Stimulated activated CD8-positive, alpha-beta memory T cell treated with anti-CD3 and anti-CD28 coated beads, Interleukin-2, amount 100 ng/mL, for 48 hours (primary cell): ENCODE measurements at regions not wholly inside any gene's neighbourhood (a gene's known extent, or its start where the extent isn't known, plus 50 kb on each side); places are given as distances from the start of the nearest gene placed in this dataset.
"Not testable (repeated sequence)": the region's sequence is repeated elsewhere in the genome, so short reads cannot be mapped to it uniquely, and the experiment has no call there.

Experiments used
- DNase-seq, 2 donors: peaks; one replicate each; pipeline ENCODE4 v3.0.0-alpha.2; 2020; ENCODE audit warnings: low read depth in 2 of 2

DNA sequence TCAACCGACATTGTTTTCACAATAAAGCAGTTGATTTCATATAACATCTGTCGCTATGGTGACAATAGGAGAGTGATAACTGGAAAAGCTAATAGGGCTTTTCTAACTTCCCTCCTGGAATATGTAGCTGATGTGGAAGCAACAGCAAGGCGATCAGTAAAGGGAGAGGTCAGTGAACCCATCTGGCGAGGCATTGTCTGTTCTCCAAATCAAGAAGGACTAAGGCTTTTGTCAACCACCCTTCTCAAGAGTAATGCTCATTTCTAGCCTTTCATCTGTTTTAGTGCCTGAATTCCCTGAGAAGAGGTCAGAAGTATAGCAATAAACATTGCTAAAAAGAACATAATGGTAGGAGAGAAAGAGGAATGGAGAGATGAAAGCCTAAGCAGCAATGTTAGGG lies 201.3 kb downstream of the AKAP7 start:
- no peak for DNase-seq

DNA sequence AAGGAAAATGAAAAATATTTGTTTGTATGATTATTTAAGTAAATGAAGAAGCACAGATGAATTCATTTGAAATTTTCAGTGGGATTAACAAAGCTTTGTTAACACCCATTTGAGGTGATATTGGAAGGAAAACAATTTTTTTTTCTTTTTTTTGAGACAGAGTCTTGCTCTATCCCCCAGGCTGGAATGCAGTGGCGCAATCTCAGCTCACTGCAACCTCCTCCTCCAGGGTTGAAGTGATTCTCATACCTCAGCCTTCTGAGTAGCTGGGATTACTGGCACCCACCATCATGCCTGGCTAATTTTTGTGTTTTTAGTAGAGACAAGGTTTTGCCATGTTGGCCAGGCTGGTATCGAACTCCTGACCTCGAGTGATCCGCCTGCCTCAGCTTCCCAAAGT lies 211.6 kb downstream of the AKAP7 start:
- not testable (repeated sequence) for DNase-seq

DNA sequence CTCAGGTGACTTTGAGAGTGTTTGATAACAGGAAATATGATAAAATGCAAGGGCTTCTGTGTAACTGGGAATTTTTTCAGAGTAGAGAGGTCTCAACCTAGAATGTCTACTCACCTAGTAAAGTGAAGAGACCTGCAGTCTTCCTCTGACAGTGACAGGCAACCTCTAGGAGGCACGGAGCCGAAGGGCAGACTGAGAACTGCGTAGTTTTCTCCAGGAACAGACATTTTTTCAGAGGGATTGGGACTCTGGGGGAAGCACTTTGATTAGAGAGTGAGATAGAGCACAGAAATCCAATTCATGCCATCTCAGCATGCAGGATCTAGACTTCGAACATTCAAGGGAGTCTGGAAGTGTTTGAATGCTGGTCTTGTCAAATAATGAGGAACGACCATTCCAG lies 213.3 kb downstream of the AKAP7 start:
- DNase-seq: no peak

DNA sequence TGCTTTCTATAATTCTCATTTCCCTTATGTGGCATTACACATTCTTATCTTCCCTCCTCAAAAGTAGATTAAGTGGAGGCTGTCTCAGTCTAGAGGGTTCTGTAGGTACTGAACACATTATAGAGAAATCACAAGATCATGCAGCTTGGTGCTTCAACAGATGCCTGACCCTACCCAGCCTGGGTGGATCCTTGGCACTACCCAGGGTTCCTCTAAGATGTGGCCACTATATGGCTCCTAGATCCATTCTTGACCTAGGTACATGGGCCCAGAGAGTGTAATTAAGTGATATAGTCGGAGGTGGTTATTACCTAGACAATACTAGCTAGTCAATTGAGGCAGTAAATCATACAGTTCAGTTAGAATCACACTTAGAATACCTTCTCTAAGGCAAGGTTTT lies 213.9 kb downstream of the AKAP7 start:
- DNase-seq: no peak

DNA sequence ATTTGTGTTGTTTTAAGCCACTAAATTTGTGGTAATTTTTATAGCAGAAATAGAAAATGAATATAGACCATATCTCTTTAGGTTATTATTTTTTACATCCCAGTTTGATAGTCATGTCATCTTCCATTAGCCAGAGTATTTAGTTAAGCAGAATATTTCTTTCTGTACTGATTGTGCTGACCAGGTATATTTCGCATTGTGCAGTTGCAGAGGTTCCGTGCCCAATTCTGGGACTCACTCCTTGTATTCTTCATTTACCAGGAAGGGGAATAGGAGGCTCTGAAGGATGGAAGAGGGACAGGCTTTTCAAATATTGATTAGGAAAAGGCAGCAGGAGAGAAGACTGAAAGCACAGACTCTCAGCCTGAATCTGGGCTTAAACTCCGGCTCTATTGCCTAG lies 217.8 kb downstream of the AKAP7 start:
- DNase-seq: no peak

DNA sequence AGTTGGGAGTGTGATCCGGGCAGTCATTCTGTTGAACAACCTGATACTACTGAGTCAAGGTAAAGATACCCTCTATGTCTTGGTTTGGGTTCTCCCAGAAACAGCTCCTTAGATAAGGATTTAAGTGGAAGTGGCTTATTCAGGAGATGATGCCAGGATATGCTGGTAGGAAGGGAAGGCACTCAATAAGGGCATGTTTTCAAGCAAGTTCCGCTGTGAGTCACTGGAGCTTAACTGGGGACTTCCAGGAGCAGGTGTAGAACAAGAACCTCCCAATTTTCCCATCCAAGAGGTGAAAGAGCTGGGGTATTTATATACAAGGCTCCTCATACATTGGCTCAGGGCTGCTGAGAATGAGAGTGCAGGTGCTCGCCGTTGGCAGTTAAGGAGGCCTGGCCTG lies 218.6 kb downstream of the AKAP7 start:
- DNase-seq: no peak

DNA sequence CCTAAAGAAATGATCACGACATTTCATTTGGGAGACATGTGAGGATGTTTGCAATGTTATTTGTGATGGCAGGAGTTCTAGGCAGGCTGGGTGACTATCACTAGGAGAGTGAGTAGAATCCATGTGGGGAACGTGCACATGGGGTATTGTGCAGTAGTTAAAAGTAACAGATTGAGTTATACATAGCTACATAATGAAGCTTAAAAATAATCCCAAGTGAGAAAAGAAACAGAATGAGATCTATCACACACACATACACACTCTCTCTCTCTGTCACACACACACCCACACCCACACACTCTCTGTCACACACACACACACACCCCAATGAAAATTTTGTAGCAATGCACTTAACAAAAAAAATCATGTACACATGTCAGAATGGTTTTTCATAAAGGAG lies 218.7 kb upstream of the ARG1 start:
- DNase-seq: no peak

DNA sequence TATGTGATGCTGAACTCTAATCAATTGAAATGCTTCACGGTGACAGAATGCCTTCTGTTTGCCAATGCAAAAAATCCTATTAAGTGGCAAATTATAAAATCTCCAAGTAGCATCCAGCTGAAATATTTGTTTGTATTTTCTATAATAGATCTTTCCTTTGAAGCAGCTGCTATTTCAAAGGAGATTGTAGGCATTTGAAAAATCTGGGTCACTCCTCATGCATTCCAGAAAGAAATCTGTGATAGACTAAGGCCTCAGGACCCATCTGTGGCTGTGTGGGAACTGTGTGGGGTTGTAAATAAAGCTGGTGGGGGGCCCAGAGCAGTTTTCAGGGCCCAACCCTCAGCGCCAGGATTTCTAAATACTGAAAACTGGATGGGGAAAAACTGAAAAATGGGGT lies 216.9 kb upstream of the ARG1 start:
- no peak for DNase-seq

DNA sequence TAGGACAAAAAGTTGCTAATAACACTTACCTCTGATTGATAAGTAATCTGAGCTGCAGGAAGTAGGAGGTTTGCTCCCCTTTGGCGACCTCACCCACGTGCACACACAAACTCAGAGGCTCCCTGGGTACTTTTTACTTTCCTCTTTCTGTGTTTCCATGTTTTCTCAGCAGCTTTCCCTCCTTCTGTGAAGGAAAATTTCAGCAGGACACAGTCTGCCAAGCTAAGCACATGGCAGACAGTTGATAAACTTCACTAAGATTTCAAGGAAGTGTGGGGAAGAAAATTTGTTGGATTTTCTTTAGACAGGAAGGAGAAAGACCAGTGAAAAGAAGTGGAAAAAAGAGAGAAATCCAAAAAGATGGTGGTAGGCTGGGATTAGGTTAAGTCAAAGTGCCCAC lies 215.5 kb upstream of the ARG1 start:
- no peak for DNase-seq

DNA sequence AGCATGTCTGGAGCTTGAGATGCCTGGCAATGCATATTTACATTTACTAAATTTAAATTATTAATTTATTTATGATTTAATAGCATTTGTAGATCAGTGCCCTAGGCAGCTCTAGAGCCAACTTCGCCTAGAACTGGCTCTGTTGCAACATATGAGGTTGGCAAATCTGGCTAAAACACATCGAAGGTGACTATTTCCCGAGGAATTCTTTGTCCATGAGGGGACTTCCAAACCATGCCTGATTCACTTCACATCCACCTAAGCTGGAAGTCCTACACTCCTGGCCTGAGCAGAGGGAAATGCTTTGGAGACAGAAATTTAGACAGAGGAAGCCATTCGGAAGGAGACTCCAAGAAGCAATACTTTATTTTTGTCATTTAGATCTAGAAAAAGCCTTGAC lies 211.0 kb upstream of the ARG1 start:
- DNase-seq: no peak

DNA sequence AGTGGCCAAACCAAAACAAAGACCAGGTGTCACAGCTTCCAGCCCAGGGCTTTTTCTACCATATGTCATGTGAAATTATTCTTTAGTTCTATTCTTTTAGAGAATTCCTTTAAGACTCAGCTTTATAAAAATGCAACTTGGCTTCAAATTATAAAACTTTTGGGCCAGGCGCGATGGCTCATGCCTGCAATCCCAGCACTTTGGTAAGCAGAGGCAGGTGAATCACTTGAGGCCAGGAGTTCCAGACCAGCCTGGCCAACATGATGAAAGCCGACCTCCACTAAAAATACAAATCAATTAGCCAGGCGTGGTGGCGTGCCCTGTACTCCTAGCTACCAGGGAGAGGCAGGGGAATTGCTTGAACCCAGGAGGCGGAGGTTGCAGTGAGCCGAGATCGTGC lies 210.3 kb upstream of the ARG1 start:
- no peak for DNase-seq

DNA sequence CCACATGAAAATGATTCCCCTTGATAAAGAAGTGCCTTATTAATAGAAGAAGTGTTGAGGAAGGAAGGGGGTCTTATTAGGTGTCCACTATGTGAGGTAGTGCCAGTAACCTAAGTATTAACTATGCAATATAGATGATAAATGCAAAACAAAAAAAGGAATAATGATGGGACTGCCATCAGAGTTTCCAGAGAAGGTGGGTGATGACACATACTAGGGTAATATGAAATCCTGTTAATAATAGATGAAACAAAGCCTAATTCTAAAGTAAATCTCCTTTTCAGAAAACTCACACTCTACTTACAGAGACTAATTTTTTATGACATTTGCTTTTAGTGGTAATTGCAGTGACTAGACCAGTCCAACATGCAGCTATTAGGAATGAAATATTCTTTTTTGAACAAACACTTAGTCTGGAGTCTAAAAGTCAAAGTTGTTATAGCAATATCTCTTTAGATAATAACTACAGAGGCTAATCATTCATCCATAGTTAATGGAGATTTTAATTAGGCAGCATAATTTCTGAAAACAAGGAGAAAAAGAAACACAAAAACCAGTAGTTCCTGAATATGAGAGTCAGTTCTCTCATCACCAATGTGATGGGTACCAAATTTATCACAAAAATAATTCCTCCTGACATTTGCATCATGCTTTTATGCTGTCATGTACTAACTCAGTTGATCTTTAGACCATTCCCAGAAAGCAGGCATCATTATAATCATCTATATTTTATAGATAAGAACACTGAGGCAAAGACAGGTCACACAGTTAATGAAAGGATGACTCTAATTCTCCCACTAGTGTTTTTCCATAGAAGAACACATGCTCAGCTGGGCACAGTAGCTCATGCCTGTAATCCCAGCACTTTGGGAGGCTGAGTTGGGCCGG lies 208.8 kb upstream of the ARG1 start:
- no peak for DNase-seq

DNA sequence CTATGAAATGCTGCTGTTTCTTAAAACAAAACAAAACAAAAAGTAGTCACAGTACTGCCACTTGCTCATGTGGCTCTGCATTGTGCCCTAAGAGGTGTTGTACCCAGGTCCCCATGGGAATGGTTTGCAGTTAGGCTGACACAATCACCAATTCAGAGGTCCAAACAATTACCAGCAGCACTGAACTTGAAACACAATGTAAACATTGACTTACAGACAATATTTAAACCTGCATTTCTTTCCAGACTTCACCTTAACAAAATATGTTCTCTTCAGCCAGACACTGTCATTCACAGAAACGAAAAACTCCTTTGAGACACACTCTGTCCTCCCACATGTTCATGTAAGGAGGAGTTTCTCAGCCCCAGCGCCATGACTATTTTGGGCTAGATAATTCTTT lies 206.8 kb upstream of the ARG1 start:
- no peak for DNase-seq

DNA sequence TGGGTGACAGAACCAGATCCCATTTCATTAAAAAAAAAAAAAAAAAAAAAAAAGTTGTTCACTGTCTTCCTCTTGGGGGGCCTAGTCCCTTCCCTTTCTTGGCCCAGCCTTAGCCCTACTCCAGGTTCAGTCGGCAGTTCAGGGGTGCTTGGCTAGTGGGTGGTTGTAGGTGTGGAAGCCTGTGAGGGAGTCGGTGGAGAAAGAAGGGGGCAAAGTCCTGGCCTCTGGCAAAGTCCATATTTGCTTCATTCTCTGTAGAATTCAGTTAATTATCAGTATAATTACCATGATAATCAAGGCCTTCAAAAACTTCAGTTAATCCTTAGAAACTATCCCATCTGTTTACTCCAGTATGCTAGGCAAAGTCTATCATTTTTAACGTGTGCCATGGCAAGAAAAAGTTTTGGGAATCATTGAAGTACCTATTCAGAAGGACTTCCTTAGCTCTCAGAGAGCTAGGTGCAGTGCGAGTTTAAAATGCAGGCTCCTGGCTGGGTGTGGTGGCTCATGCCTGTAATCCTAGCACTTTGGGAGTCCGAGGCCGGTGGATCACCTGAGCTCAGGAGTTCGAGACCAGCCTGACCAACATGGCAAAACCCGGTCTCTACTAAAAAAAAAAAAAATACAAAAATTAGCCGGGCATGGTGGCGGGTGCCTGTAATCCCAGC lies 205.7 kb upstream of the ARG1 start:
- DNase-seq: no peak

DNA sequence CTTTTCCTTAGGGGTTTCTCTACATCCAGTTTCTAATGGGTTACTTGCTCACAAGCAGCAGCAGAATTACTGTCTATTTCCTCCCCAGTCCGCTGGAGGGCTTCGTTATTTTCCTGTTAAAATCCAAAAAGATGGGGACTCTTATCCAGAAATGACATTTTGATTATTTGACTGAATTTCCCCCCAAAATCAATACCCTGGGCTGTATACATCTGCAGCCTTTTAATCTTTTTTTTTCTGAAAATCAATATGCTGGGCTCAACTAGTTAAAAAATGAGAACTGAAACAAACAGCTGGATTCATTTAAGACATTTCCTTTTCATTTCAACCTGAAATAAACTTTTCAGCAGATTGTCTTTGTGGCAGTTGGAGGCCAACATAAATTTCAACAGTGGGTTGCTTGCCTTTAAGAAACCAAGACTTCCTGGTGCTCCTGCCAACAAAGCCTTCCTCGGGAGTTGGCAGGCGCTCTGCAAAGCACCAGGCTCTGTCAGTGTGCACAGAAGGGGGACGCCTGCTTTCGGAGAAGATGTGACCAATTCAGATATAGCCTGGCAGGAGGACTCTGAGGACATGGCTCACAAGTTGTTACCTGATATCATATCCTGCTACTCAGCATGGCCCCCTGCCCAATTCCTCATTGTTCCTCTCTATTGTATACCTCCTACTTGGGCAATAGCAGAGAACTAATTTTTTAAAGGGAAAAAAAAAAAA lies 204.7 kb upstream of the ARG1 start:
- DNase-seq: no peak

DNA sequence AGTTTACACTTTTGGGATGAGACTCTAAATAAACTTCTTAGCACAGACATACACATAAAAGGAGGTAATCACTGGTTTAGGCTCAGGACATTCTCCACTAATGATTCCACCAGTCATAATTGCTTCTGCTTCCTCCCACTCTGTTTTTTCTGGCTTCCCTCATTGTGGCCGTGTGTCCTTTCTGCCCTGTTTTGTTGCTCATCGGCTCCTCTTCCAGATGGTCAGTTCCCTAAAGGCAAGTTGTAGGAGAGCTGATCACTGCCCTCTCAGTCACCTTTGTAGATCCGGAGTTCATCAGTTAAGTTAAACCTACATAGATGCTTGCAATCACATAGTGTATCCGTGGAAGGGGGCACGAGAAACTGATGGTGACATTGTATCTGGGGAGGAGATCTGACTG lies 200.5 kb upstream of the ARG1 start:
- no peak for DNase-seq

DNA sequence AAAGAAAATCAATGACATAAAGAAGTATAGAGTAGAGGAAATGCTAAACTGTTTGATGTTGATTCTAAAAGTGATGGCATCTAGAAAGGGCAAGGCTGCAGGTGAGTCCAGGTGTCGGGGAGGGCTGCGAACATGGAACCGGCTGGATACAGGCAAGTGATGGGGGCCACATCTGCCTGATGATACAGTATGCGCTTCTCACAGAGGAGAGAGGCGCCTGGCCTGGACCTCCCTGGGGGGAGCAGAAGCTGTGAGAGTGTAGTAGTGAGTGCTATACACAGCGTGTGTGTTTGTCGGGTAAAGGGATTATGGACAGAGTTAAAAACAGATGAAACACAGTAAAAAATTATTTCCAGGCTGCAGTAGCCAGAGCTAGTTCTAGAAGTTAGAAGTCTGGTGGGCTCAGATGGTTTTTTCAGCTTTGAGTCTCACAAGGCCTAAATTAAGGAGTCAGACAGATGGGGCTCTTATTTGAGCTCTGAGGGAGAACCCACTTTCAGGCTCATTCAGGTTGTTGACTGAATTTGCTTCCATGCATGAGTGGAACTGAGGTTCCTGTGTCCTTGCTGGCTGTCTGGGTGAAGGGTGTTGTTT lies 195.8 kb upstream of the ARG1 start:
- no peak for DNase-seq

DNA sequence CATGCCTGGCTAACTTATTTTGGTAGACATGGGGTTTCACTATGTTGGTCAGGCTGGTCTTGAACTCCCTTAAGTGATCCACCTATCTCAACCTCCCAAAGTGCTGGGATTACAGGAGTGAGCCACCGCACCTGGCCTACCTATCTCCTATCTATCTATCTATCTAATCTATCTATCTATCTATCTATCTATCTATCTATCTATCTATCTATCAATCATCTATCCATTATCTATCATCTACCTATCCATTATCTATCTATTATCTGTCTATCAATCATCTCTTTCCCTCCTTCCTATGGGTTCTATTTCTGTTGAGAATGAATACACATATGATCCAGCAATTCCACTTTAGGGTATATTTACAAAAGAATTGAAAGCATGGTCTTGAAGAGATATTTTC lies 194.2 kb upstream of the ARG1 start:
- DNase-seq: no peak

DNA sequence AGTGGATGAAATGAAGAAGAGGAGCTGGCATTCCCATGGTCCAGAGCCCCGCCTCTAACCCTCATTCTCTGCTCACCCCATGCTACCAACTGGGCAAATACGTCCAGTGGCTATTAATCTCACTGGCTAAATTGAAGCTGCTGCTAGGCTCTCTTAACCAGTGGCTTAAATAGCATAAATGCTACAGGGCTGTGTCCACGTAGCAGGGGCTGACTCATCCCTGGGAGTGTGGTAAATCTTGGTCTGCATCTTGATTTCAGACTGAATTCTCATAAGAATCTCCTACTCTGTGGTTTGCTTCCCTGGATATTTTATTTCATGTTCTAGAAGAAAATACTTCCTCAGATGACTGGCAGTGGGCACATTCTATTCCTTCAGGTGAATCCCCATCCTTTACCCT lies 193.1 kb upstream of the ARG1 start:
- DNase-seq: no peak

DNA sequence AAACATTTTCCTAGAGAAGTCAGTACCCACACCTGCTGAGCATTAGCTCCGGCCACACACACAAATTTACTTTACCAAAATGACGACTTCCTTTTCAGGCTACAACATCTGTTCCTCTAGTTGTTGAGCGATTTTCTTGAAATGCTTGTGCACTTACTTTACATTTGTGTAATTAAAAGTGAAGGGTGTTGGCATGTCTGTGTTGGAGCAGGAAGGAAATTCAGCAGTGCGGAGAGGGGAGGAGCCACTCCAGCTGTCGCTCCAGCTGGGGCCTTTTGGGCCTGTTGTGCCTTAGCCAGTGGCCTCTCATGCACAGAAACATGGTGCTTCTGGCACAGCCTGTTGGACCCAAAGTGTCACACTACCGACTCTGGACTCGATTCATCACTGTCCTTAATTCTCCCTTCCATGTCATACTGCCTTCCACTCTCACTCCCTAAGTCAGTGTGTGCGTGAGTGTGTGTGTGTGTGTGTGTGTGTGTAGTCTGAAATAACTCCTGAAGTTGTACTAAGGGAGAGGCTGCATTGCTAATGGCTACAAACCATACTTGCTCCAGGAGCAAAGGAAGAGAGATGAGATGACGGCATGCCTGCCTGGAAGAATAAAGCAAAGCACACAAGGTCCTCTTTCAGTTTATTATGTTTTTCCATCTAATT lies 191.8 kb upstream of the ARG1 start:
- DNase-seq: no peak

DNA sequence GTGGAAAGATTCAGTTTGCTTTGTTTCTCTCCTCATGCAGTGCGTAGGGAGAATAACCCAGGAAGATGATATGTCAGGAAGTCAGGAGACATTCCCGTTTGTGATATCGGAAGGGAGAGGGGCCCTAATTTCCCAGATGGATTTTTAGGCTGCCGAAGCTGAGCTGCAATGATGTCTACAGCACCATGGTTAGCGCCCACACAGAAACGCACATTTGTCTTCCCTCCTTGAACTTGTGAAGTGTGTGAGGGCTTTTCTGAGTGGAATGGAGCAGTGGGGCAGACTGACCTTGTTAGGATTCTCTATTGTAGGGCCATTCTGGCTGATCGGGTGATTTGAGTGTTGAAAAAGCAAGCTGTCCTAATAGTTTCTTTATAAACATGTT lies 191.3 kb upstream of the ARG1 start:
- no peak for DNase-seq

DNA sequence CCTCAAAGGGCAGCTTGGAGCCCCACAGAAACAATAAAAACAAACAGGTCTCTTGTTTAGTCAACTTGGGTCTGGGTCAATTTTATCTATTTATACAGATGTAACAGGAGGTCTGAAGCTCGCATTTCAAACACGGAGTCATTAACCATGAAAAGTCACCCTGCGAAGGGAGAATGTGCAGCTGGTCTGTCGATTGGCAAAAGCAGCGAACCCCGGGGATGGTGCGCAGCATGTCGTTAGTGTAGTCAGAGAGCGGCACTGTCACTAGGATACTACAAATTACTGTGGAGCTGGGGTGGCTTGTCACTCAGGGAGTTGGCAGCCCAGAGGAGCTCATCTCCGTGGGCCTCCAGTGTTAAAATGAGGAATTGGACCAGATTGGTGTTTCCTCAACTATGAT lies 190.4 kb upstream of the ARG1 start:
- DNase-seq: no peak
